Hematopoietic multipotent progenitor cell (in vitro differentiated cells): ENCODE measurements at regions not wholly inside any gene's neighbourhood (a gene's known extent, or its start where the extent isn't known, plus 50 kb on each side); places are given as distances from the start of the nearest gene placed in this dataset.

Experiments used
- DNase-seq, 3 donors: peaks; one replicate each; pipeline ENCODE4 v3.0.0-alpha.2; 2011 to 2015; ENCODE audit warnings: low read depth in 2 of 3, low spot score in 2 of 3

- DNase-seq, result no peak
Measured at GRCh38 chr2:147792966-147793617, 51.7 kb upstream of the ACVR2A start.

DNA sequence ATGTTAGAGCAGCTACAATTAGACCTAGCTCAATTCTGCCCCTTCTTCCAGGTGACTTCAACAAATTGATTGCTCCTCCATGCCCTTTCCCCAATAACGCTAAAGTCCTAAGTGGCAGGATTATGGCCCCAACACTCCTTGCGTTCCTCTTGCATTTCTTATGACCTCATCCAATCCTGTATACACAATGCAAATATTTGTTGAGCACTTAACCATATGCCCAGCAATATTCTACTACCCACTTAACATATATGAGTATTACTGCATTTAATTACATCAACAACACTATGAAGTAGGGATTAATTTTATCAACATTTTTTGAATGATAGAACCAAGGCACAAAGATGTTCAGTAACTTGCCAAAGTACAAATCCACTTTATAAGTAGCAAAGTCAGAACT, 54.2 kb upstream of the ACVR2A start:
- DNase-seq, result no peak

DNA sequence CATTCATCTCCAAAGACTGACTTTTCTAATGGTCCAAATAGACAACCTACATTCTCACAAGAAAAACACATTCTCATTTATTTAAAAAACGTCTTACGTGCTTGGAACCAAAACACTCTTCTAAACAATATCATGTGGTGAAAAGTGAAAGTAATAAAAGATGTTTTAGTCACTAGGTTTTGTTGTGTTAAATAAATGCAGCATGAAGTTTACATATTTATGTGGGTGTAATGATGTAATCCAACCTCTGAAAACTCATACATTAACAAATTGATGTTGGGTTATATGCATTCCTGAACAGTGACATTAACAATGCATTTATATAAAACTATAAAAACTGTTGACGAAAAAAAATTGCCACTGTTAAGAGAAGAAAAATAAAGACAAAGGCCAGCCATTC, 55.1 kb upstream of the ACVR2A start:
- DNase-seq, result no peak

DNA sequence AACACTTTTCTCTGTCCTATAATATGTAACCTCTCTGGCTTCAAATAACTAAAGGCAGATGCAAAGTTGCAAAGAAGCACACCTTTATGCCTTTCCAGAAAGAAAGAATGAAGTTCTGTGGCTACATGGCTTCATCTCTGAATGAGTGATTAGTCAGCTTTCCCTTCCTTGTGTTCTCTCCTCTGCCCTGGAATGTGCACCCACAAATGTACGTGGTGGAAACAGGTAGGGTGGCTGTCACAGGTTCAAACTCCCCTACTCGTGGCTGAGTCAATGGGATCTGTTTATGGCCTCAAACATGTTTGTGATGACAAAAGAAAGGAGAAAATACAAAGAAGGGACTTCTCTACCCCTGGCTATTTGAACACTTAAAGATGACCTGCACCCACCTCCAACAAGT, 55.5 kb upstream of the ACVR2A start:
- DNase-seq, result no peak

GRCh38 chr2:147782141-147782930, 62.5 kb upstream of the ACVR2A start:
- no peak for DNase-seq

DNA sequence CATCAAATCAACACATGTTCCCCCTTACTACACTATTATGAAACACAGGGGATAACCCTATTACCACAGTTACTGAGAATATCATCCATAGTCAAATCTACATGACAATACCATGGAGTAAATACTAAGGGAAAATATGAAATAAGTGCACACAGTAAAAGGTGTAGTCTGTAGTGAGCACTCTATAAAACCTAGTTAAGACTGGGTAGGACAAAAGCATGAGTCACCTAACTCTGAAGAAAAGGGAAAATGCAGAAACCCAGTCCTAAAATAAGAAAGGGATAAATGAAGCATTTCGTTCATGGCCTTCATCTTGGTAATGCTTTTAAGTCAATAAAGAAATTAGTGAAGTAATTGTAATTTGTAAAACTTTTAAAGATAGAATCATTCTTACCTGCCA, 65.4 kb upstream of the ACVR2A start:
- DNase-seq, result no peak

DNA sequence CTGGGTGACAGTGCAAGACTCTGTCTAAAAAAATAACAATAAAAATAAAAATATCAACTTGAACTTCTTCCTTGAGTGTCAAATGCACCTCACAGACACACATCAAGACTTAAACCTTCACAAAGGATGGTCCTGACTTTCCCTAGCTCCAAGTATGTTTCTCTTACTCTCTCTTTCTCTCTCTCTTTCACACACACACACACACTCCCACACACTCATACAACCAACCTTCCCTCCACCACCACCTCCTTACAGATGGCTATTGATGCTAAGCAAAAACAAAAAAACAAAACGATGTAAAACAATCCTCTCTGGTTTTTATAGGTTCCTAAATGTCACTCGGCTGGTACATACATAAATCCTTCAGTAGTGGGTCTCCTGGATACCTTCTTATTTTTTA, 67.4 kb upstream of the ACVR2A start:
- DNase-seq, result no peak

DNA sequence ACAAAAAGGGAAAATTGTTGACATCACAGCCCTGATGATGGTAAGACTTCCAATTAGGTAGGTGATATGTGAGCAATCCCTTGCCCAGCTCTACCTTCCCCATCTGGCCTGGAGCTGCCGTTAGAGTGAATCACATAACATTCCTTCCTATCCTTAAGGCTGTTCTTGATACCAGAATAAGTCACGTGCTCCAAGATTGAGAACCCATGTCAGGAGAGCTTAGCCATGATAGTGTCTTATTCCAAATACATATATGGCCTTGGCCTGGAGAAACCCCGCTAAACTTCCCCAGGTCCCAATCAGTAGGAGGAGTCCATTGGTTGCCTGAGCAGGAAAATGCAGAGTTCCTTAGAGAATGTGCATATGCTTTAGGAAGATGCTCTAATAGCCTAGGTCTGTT, 70.0 kb upstream of the ACVR2A start:
- DNase-seq, result no peak

DNA sequence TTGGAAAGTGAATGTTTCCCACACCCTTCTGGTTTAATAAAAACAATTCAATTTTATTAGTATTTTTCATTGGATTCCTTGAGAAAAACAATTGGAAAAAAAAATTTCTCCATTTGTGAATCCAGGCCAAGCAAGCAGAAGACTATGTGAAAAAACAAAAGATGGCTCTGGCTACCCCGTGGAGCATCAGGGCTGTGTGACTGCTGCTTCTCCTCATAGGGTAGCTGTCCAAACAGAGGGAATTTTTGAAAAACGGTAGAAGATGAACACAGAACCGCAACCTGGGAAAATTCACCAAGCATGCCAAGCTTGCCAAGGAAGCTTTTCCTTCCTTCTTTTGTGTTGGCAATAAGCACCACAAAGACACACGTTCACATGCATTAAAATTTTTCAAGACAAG, 71.3 kb upstream of the ACVR2A start:
- no peak for DNase-seq

- no peak for DNase-seq
Measured at GRCh38 chr2:147772781-147773180, 72.0 kb upstream of the ACVR2A start.

- DNase-seq, result no peak
Measured at GRCh38 chr2:147763861-147764260, 81.0 kb upstream of the ACVR2A start.

DNA sequence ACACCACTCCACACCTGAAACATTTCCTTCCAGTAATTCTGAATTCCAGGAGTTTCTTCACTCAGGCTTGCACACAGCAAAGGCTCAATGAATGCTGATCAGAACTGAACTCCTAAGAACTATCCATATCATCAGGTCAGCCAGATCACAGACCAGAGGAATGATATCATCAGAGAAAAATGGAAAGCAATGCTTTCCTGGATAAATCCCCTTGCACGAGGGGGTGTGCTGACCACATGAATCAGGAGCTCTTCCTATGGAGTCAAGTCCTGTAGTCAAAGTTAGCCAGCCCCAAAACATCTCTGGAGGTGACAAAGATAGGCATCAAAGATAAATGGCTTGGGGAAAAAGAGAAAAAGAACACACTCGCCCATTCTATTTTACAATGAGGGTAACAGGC, 83.8 kb upstream of the ACVR2A start:
- no peak for DNase-seq

DNA sequence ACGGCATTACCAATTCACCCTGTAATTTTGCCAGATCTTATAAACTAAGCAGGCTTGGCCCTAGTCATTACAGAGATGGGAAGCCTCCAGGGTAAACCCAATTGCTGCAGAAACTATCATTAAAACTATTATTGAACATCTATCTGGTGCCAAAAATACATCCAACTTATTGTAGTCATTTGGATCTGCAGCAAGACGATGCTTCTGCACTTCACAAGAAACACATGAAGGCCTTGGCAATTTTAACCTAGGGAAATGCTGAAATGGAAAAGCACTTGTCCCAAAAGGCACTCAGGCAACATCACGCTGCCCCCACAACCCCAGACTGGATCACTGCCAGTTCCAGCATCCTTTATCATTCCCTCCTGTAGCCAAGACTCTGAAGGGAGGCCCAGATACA, 85.3 kb upstream of the ACVR2A start:
- DNase-seq, result no peak

DNA sequence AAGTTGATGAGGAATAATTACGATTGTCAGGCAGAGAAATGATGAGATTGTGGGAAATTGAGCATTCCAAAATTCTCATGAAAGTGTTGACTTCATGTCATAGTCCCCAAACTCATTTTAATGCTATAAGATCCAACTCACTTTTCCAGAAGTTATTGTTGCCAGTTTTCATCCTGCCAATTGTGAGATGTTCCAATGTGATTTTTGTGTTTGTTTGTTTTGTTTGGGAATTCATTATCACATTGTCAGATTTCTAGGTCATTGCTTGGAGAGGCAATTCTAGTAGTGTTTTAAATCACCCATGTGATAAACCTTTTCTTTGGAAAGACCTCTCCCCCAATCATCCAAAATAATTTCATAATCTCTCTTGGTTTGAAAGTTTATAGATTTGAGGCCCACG, 86.0 kb upstream of the ACVR2A start:
- no peak for DNase-seq

DNA sequence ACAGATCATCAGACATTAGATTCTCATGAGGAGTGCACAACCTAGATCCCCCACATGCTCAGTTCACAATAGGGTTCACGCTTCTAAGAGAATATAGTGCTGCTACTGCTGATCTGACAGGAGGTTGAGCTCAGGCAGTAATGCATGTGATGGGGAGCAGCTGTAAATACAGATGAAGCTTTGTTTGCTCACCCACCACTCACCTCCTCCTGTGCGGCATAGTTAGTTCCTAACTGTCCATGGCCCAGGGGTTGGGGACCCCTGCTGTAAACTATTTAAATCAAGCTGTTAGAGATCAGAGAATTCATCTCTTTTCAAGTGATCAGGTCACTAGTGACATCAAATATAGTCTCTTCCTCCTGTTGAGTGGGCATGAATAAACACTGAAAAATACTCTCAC, 88.8 kb upstream of the ACVR2A start:
- no peak for DNase-seq

DNA sequence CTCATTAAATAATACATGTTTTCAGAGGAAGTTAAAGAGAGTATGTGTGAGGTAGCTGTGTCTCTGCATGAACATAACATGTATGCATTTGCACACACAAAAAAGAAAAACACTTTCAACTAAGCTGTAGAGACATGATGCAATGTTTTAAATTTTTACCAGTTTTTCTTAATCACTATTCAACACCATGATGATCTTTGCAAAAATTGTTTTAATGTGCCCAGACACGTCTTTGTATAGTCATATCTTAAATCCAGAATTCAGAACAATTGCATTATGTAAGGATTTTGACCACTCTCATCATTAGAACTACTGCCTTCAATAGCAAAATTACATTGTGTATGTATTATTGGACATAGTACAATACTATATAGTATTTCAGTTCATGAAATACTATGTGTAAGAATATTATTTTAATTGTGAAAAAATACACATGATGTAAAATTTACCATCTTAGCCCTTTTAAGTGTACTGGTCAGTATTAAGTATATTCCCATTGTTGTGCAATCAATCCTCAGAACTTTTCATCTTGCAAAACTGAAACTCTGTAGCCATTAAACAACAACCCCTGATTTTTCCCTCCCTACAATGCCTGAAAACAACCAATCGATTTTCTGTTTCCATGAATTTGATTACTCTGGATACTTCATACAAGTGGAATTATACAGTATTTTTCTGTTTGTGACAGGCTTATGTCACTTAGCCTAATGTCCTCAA, 104.5 kb upstream of the ACVR2A start:
- DNase-seq, result no peak

GRCh38 chr2:147739508-147739907, 105.3 kb upstream of the ACVR2A start:
- no peak for DNase-seq

GRCh38 chr2:147718831-147719230, 126.0 kb upstream of the ACVR2A start:
- DNase-seq, result no peak

- DNase-seq, result no peak
Measured at GRCh38 chr2:147716906-147717305, 127.9 kb upstream of the ACVR2A start.

DNA sequence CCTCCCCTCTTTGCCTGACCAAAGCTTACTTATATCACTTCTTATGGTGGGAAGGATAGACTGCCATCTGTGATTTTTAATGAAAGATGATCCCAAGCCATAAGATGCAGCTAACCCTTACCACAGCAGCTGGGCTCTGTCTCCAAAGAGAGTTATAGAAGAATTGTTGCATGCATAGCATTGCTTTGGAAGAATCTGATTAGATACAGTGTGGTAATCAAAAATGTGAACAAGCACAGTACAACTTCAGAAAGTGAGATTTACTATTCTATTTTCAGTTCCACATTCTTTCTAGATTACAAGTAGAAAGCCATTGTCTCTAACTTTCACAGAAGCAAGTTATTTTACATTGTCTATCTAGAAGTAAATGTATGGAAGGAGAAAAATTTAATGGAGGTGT, 129.0 kb upstream of the ACVR2A start:
- DNase-seq, result no peak

- DNase-seq, result no peak
Measured at GRCh38 chr2:147714582-147714981, 130.2 kb upstream of the ACVR2A start.

GRCh38 chr2:147713349-147713748, 131.5 kb upstream of the ACVR2A start:
- DNase-seq, result no peak
